GM18498 (cell line): ENCODE measurements at regions not wholly inside any gene's neighbourhood (a gene's known extent, or its start where the extent isn't known, plus 50 kb on each side); places are given as distances from the start of the nearest gene placed in this dataset.
"Not testable (repeated sequence)": the region's sequence is repeated elsewhere in the genome, so short reads cannot be mapped to it uniquely, and the experiment has no call there.

Experiments
- ATAC-seq: cut with Tn5 transposase; IDR thresholded peaks from one replicate; pipeline ENCODE4 v1.9.1; 2021; ENCODE audit warnings: mild to moderate bottlenecking, moderate library complexity; ENCODE audit not compliant: unreplicated experiment

GRCh38 chr10:9299966-9300365 is 1245.5 kb downstream of the GATA3 start:
- ATAC-seq = no peak

GRCh38 chr10:9301148-9301547 is 1246.7 kb downstream of the GATA3 start:
- no peak for ATAC-seq

DNA sequence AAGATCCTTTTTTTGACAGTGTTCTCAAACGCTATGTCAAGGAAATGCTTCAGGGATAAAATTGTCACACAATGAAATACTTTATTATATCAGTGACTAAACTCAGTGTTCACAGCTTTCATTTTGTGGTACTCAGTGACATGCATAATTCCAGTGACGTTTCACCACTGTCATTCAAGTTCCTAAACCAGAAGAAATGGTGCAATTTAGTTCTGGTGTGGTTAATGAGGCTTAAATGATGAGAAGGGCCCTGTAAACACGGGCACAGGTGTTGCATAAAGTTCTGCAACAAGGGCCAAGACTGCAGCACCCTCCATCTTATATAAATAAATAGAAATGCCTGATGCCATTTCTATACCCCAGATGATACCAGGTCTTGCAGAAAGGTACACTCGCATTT is 1247.1 kb downstream of the GATA3 start:
- no peak for ATAC-seq

- no peak for ATAC-seq
Measured at GRCh38 chr10:9302140-9302746, 1247.8 kb downstream of the GATA3 start.

DNA sequence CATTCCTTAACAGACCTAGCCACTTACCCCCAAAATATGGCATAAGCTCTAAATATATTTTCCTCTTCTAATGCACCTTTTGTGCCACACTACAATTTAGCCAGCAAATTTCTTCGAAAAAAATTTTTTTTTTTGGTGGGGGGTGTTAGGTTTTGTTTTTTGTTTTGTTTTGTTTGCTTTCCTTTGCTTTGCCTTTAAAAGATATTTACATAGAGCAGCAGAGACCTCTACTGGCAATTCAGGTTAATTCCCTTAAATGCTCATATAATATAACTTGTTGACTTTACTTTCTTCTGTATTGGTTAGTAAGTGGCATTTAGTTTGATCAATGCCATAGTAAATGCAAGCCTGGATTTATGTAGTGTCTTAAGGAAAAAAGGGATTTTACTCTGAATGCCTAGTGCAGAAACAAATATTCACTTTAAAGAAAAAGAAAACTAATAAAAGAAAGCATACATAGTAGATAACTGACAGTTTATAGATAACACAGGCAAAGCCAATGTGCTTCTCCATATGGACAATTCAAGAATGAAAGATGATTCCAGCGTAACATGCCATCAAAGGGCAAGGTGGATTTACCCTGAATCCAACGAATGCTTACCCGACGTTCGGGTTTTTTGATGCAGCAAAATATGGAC is 1250.6 kb downstream of the GATA3 start:
- peak; percentile 60 for ATAC-seq

DNA sequence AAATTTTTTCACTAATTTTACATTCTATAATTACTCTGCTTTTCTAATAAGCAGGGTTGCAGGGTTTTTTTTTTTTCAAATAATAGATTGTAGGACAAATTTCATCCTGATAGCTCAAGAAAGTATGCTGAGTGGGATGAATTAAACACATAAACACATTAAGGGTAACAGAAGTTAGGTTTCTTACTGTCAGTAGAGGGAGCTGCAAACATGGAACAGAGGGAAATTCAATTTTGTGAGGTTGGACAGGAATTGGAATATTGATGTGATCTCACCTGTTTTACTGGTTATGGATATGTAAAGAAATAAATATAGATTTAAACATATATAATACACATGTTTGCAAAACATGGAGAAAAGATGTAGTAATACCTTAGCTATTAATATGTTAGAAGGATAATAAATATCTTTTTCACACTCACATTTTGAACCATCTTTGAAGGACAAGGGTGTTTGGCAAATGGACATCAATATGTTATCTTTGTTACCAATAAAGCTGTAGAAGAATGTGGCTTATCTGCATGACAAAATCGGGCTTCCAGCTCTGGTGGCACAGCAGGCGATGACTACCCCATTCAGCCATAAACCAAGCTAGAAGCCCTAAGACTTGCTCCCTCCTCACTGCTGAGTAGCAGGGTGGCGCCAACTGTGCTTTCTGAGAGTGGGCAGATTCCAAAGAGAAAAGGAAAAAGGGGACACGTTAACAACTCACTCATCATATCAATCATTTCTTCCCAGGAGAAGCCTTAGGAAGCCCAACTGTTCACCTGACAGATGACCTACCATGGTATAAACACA is 1257.4 kb downstream of the GATA3 start:
- ATAC-seq = no peak

GRCh38 chr10:9315292-9315691 is 1260.8 kb downstream of the GATA3 start:
- no peak for ATAC-seq

DNA sequence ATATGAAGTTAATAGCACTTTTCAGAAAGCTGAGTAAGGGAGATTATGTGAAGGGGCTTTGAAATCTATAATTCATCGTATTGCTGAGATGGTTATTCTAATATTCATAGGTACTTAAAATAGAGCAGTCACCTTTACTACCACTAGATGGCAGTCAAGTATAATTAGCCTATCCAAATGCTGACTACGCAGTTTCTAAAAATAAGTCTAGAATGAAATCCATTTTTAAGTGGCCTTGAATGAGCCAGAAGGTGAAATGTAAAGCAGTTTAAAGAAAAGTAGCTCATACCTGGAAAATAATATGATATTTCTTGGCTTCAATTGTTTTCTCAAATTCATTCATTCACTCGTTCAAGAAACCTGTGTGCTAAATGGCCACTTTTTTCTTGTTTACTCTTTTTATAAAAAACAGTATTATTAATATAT is 1277.1 kb downstream of the GATA3 start:
- peak; percentile 59 for ATAC-seq

GRCh38 chr10:9334270-9334669 is 1279.8 kb downstream of the GATA3 start:
- no peak for ATAC-seq

GRCh38 chr10:9339716-9340115 is 1285.2 kb downstream of the GATA3 start:
- no peak for ATAC-seq

- ATAC-seq = peak; percentile 68
Measured at GRCh38 chr10:9342885-9343570, 1288.5 kb downstream of the GATA3 start.

- not testable (repeated sequence) for ATAC-seq
Measured at GRCh38 chr10:9347933-9348332, 1293.4 kb downstream of the GATA3 start.

- ATAC-seq = no peak
Measured at GRCh38 chr10:9357471-9357870, 1303.0 kb downstream of the GATA3 start.

DNA sequence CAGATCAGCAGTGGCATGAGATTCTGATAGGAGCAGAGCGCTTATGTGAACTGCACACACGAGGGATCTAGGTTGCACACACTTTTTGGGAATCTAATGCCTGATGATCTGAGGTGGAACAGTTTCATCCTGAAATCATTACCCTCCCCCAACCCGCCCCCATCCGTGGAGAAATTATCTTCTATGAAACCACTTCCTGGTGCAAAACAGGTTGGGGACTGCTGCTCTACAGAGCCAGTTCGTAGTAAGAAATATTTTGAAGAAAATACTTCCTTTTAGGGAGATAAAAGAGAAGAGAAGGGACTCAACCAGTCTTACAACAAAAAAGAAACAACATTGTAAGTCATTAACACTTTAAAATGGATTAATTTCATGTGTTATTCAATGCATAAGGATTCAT is 1308.2 kb downstream of the GATA3 start:
- no peak for ATAC-seq

GRCh38 chr10:9379183-9379582 is 1324.7 kb downstream of the GATA3 start:
- no peak for ATAC-seq

GRCh38 chr10:9381733-9382532 is 1327.4 kb downstream of the GATA3 start:
- ATAC-seq = no peak

GRCh38 chr10:9382533-9382866 is 1328.0 kb downstream of the GATA3 start:
- ATAC-seq = no peak

GRCh38 chr10:9390516-9390915 is 1336.0 kb downstream of the GATA3 start:
- no peak for ATAC-seq

DNA sequence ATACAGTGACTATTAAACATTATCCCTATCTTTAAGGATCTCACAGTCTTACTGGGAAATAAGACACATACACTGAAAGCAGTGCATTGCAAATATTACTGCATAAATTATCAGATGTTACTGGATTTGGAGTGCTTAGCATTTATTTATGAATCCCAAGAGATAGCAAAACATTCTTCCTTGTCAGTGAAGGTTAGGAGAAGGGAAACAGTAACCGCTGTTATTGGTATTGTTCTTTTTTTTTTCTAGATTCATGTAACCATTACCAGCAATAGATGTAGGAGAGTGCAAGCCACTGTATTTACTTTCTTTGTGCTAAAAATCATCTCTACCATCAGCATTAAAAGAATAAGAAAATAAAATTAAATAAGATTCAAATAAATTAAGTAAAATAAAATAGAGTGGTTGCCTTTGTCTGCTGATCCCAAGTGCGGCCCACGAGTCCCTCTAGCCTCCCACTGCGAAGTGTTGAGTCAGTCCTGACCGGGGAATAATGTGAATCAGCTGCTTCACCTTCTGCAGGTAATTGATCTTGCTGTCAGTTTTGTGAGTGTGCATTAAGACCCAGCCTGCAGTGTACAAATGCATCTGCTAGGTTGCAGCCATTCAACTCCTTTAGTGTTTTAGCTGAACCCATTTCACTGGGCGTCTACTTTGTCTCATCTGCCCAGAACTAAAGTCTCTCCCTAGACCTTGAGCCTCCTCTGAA is 1344.9 kb downstream of the GATA3 start:
- ATAC-seq = no peak

- not testable (repeated sequence) for ATAC-seq
Measured at GRCh38 chr10:9402067-9402466, 1347.6 kb downstream of the GATA3 start.
